Cardiac muscle cell (in vitro differentiated cells and primary cell): ENCODE measurements at regions not wholly inside any gene's neighbourhood (a gene's known extent, or its start where the extent isn't known, plus 50 kb on each side); places are given as distances from the start of the nearest gene placed in this dataset.
A peak's percentile ranks its signal among the peaks of the same experiment; 100 is the strongest.

Source experiments
- DNase-seq, 2 donors: peaks; one replicate each; pipeline versions ENCODE4 v3.0.0 to v3.0.0-alpha.2; 2010 to 2017; ENCODE audit warnings: low read depth in 1 of 2, low spot score in 1 of 2
- H3K27ac ChIP-seq: fragments of 200-600 bp; sonication (generic); 2 replicates; pipeline ENCODE4 v1.5.1; 2016
- H3K27me3 ChIP-seq: fragments of 200-600 bp; sonication (generic); 2 replicates; pipeline ENCODE4 v1.6.0; 2016; ENCODE audit warnings: control low read depth
- H3K36me3 ChIP-seq: fragments of 200-600 bp; sonication (generic); 2 replicates; pipeline ENCODE4 v1.5.1; 2016; ENCODE audit warnings: control low read depth
- H3K4me1 ChIP-seq: fragments of 200-600 bp; sonication (generic); 2 replicates; pipeline ENCODE4 v1.8.1; 2017; ENCODE audit warnings: low read depth, mild to moderate bottlenecking, mixed run types
- H3K4me3 ChIP-seq: fragments of 200-600 bp; sonication (generic); 2 replicates; pipeline ENCODE4 v1.5.1; 2016; ENCODE audit warnings: mild to moderate bottlenecking
- H3K9me3 ChIP-seq: fragments of 200-600 bp; sonication (generic); 2 replicates; pipeline ENCODE4 v1.5.1; 2017; ENCODE audit warnings: low read depth, mild to moderate bottlenecking, control low read depth
- CTCF ChIP-seq: IDR thresholded peaks from 2 replicates; pipeline ENCODE4 v1.5.1; 2012; ENCODE audit warnings: low read depth, mild to moderate bottlenecking, low read length

- H3K9me3 ChIP-seq: no peaks in the 10 kb centered on the region
- TF ChIP-seq CTCF: no peak
- no peak overlapping the region for H3K27ac ChIP-seq
- H3K36me3 ChIP-seq: no peaks in the 10 kb centered on the region
- no peak overlapping the region for H3K4me3 ChIP-seq
- H3K4me1 ChIP-seq: peaks cover 11% of the 10 kb centered on the region
- H3K27me3 ChIP-seq: peaks cover 7% of the 10 kb centered on the region
- no peak for DNase-seq
Observed at GRCh38 chr1:229158927-229159326, 112.0 kb upstream of the RAB4A start.

- Histone ChIP-seq H3K4me1 (peaks cover 11% of the 10 kb centered on the region), H3K9me3 (no peaks in the 10 kb centered on the region), H3K27ac (no peak overlapping the region), H3K27me3 (peaks cover 4% of the 10 kb centered on the region), H3K4me3 (no peak overlapping the region), H3K36me3 (no peaks in the 10 kb centered on the region)
- no peak for TF ChIP-seq CTCF
- DNase-seq: peak in 1 of 2 donors; percentile 9
Observed at GRCh38 chr1:229159668-229160544, 111.0 kb upstream of the RAB4A start.

GRCh38 chr1:229161740-229162139 lies 109.2 kb upstream of the RAB4A start:
- no peaks in the 10 kb centered on the region for H3K9me3 ChIP-seq
- peaks cover 2% of the 10 kb centered on the region for H3K27me3 ChIP-seq
- peaks cover 11% of the 10 kb centered on the region for H3K4me1 ChIP-seq
- no peak for DNase-seq
- H3K36me3 ChIP-seq: no peaks in the 10 kb centered on the region
- TF ChIP-seq CTCF: no peak
- H3K27ac ChIP-seq: no peak overlapping the region
- no peak overlapping the region for H3K4me3 ChIP-seq

DNA sequence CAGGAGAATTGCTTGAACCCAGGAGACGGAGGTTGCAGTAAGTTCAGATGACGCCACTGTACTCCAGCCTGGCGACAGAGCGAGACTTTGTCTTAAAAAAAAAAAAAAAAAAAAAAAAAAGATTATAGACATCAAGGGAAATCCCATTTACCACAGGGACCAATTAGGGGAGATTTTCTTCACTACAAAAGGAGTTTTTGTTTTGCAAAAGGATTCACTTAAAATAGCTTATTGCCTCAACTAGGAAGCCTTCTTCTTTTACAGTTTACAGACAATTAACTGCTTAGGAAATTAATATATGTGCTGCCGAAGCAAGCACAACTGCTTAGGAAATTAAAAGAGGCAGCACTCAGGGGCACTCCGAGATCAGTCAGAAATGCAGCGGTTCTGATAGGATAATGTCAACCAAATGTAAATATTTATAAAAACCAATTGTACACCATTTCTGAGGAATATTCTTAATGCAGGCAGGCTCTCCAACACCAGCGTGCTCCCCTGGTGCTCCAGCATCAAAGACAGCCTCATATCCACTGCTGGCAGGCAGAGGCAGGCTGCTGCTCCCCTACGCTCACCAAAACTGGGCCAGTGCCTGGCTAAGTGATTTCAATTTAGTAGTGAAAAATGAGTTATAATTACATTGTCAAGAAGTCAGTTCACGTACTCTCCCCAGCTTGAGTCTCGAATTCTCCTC lies 107.9 kb upstream of the RAB4A start:
- no peak for TF ChIP-seq CTCF
- H3K9me3 ChIP-seq: no peaks in the 10 kb centered on the region

GRCh38 chr1:229164348-229164747 lies 106.6 kb upstream of the RAB4A start:
- Histone ChIP-seq H3K4me3 (no peak overlapping the region), H3K27me3 (peaks cover 2% of the 10 kb centered on the region), H3K36me3 (no peaks in the 10 kb centered on the region), H3K27ac (no peak overlapping the region), H3K9me3 (no peaks in the 10 kb centered on the region), H3K4me1 (no peaks in the 10 kb centered on the region)
- no peak for TF ChIP-seq CTCF
- no peak for DNase-seq

More for the DNA sequence above, 107.9 kb upstream of the RAB4A start:
- no peak overlapping the region for H3K27ac ChIP-seq
- peaks cover 2% of the 10 kb centered on the region for H3K27me3 ChIP-seq
- H3K36me3 ChIP-seq: no peaks in the 10 kb centered on the region
- H3K4me3 ChIP-seq: no peak overlapping the region
- no peak for DNase-seq
- peaks cover 5% of the 10 kb centered on the region for H3K4me1 ChIP-seq
